Fibroblast of the conjunctiva (primary cell): ENCODE measurements at regions not wholly inside any gene's neighbourhood (a gene's known extent, or its start where the extent isn't known, plus 50 kb on each side); places are given as distances from the start of the nearest gene placed in this dataset.

ENCODE experiments used
- DNase-seq: peaks from one replicate; pipeline ENCODE4 v3.0.0-alpha.2; 2010; ENCODE audit warnings: low read depth

DNA sequence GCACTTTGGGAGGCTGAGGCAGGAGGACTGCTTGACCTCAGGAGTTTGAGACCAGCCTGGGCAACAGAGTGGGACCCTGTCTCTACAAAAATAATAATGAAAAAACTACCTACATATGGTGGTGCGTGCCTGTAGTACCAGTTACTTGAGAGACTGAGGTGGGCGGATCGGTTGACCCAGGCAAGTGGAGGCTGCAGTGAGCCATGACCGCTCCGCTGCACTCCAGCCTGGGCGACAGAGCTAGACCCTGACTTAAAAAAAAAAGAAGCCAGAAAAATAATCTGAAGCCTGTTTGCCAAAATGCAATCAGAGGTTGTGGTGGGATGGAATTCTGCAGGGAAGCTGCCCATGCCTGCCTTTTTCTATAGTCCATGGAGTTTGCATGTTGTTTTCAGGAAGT is 50.4 kb upstream of the GGTA1 start:
- no peak for DNase-seq

DNA sequence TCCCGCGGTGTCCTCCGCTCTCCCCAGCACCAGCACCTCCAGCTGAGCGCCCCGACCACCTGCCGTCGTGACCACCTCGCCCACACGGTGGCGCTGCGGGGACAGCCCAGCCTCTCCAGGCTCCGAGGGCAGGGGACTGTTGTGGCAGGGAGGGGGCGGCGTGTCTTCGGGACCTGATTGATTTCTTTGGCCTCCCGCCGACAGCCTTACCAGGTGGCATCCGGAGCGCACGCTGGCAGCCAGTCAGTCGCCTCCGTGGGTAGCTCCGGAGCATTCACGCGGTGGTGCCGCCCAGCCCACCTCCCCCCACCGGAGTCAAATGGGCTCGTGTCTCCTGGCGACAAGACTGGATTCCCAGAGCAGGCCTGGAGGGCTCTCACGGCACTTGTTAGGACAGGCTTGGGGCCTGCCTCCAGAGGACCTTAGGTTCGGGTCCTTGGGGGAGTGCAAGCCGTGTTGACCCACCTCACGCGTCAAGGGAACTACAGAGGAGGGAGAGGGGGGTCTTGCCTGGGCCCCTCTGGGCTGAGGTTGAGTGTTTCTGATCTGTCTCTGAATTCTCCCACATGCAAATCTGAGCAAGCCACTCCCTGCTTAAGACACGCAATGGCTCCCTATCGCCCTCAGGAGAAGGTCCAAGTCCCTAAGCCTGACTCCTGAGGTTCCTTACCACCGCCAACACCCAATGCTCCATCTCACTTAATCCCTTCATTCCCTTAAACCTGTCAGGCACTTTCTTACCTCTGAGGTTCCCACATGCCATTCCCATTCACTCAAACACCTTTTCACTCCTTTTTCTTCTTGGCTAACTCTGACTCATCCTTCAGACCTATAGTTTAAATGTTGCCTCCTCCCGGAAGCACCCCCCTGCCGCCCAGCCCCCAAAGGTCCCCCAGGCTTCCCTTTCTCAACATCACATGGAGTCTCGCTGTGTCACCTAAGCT is 51.2 kb upstream of the GGTA1 start:
- peak; percentile 33 for DNase-seq

DNA sequence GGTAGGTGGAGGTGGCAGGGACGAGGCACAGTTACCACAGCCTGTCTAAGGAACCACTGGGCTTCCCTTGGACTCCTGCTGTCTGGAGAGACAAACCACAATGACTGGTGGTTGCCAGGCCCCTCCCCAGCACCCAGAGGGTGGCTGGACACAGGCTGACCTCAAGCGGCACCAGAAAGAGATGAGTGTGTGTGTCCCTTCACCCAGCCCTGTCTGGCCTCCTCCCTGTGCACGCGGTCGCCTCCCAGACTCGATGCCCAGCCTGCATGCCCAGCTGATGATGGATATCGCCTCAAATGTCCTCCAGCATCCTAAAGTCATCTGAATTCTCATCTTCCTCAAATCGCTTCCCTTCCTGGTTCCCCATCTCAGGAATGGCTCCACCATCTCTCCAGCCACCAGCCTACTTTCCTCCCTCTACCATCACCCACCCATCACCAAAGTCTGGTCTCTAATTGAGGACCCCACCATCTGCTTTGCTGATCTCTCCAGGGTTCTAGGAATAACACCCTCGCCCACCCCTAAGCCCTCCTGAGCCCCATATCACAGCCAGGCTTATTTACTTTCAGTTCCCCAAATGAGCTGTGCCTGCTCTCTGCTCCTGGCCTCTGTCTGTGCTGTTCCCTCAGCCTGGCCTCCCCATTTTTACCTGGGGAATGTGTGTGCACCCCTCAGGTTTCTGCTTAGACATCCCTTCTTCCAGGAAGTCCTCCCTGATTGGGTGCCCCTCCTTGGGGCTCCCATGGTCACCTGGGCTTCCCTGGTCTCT is 52.5 kb upstream of the GGTA1 start:
- DNase-seq, result no peak

DNA sequence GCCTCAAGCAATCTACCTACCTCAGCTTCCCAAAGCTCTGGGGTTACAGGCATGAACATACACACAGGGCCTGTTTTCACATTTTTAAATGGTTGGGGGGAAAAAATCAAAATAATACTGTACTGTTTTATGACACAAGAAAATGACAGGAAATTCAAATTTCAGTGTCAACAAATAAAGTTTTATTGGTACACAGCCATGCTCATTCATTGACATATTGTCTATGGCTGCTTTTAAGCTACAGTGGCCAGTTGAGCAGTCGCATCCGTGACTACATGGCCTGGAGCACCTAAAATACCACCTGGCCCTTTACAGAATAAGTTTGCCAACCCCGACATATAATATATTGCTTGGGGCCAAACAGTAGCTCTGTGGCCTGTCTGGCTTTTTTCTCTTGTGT is 56.4 kb upstream of the GGTA1 start:
- no peak for DNase-seq

DNA sequence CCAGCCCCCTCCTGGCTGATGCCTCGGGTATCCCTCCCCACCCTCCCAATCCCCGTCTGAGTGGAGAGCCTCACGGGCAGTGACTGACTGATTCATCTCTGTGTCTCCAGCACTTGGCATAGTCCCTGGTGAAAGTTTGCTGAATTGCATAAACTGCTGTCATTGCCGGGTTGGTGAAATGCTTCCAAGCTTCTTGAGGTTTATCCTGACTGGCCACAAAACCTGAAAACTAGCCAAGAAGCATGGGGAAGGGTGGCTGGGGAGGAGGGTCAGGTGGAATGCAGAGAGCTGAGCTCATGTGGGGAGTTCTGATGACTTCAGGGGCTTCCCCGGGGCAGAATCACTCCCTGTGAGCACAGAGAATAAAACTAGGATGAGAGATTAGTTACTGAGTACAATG is 56.9 kb upstream of the GGTA1 start:
- DNase-seq, result peak; percentile 87

DNA sequence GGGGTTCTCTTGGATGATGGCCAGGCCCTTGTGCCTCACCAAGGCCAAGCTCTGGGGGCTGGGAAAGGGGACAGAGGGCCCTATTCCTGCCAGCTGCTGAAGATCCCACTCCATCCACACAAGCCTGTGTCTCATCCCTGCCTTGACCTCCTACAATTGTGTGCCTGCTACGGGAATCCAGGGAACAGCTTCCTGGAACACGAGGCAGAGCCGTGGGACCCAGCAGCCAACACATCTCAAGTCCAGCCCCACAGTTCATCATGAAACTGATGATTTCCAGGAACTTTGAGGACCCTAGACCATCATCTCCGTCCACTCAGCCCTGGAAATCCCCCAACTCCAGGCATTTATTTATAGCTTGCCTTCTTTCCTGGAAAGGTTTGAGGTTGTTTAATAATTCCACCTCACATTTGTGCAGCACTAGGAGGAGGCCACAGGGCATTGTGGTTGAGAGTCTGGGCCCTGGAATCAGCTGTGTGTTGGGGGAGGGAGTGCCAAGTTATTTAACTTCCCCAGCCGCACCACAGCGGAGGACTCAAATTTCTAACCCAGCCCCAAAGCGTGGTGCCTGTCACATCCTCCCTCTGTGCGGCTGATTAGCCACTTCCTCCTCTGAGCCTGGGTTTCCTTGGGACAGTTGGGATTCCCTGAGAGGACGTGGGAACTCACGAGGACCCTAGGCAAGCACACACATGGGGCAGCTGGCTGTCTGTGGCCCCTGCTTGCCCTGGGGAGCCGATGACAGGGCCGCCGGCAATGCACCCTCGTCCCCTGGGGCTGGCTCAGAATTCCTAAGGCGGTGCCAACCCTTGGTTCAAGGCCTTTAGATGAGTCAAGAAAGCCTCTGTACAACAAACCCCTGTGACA is 58.2 kb upstream of the GGTA1 start:
- peak; percentile 30 for DNase-seq

DNA sequence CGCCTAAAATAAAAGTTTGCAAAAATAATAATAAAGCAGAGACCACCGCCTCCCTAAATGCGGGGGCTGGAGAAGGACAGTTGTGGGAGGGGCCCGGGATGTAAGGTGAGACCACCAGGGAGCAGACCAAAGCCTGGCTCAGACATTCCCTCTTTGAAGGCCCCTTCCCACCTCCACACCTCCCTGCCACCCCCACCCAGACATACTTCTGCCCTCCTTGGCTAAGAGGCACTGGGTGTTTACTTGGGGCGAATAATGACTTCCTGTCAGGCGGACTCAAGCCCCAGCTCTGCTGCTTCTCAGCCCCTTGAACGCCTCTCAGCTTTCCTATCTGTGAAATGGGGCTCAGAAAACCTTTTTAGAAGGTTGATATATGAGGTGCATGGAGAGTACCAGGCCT is 58.8 kb upstream of the GGTA1 start:
- DNase-seq, result no peak

DNA sequence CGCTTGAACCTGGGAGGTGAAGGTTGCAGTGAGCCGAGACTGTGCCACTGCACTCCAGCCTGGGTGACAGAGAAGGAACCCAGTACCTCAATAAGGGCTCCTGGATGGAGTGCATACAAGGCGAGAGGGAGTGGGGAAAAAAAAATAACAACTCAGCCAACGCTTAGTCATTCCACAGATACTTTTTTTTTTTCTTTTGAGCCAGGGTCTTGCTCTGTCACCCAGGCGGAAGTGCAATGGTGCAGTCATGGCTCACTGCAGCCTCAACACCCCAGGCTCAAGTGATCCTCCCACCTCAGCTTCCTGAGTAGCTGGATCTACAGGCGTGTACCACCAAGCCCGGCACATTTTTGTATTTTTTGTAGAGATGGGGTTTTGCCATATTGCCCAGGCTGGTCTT is 59.5 kb upstream of the GGTA1 start:
- no peak for DNase-seq

DNA sequence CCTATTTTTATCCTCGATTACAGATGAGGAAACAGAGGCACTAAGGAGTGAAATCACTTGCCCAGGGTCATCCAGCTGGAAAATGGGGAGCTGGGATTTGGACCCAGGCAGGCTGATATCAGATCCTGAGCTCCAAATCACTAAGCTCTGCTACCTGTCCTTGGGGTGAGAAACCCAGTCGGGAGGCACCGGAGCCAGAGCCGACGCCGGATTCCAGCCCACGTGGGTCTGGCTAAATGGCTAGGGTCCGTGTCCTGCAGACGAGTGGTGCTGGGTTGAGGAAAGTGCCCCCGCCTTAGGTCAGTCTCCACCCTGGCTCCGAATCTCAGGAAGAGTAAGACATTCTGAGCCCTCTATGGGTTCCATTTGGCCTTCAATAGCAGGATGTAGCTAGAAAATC is 61.3 kb upstream of the GGTA1 start:
- no peak for DNase-seq

DNA sequence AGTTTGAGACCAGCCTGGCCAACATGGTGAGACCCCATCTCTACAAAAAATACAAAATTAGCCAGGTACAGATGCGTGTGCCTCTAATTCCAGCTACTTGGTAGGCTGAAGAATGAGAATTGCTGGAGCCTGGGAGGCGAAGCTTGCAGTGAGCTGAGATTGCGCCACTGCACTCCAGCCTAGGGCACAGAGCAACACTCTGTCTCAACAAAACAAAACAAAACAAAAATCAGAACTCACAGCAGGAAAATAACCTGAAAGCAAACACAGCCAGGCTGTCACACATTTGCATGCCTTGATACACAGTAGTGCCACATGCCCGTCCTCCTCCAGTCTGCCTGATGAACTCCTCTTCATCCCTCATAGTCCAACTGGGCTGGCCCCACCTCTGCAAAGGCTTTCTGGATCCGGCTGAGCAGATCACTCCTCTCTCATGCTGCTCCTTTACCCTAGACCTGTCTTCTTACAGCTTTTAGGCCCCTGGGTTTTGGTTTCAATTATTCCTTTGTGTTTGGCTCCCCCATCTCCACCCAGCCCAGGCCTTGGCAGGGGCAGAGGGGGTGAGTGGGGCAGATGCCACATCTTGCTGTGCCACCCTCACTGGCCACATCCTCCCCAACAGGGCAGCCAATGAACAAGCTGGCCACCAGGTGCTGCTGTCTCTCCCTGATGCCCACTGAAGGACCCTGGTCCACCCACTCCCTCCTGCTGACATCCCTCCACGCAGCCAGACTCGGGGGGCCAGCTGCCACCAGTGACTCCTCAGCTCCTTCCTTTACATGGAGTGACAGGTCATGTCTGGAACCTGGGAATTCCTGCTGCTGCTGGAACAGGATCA is 62.0 kb upstream of the GGTA1 start:
- DNase-seq, result no peak

DNA sequence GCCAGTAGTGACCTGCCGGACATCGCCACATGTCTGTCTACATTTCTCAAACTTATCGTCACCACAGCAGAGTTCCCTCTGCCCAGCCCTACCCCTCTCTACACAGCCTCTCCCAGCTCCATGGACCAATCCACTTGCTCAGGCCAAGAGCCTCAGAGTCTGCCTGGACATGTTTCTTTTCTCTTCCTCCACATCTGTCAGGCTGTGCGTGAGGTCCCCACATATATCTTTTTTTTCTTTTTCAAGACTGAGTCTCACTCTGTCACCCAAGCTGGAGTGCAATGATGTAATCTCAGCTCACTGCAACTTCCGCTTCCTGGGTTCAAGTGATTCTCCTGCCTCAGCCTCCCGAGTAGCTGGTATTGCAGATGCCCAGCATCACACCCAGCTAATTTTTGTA is 62.7 kb upstream of the GGTA1 start:
- no peak for DNase-seq

DNA sequence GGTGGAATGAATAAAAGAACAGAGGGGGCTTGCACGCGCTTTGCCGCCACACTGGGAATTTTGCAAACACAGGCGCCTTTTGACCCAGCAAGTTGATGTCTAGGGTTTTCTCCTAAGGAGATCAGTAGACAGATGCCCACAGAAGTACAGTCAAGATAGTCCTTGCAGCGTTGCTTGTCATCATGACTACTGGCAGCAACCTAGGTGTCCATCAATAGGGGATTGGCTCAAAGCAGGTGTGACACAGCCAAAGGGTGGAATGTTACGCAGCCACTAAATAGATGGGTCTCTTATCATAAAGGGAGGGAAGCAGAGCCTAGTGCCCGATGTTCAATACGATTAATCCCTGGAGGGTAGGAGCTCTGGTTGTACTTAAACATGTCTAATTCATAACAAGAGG is 63.8 kb upstream of the GGTA1 start:
- DNase-seq, result no peak

DNA sequence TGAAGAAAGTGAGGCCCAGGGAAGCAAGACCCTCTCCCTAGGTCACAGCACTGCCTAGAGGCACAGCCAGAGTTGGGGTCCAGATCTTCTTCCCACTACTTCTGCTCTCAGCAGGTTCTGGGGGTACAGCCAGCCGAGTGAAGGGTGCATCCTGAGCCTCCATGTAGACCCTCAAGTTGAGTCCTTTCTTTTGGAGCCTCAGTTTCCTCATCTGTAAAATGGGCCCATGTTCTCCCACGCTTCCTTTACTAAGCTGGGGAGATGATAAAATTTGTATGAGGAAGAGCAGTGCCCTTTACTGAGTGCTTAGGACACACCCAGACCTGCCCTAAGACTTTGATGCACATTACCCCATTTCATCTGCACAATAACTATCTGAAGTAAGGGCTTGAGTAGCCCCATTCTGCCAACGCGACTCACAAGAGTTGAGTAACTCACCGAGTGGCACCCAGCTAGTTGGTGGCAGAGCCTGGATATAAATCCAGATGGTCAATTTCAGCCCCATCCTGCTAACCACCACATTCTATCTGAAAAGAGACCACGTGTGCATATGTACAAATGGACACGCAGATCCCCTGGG is 64.3 kb upstream of the GGTA1 start:
- DNase-seq, result no peak

DNA sequence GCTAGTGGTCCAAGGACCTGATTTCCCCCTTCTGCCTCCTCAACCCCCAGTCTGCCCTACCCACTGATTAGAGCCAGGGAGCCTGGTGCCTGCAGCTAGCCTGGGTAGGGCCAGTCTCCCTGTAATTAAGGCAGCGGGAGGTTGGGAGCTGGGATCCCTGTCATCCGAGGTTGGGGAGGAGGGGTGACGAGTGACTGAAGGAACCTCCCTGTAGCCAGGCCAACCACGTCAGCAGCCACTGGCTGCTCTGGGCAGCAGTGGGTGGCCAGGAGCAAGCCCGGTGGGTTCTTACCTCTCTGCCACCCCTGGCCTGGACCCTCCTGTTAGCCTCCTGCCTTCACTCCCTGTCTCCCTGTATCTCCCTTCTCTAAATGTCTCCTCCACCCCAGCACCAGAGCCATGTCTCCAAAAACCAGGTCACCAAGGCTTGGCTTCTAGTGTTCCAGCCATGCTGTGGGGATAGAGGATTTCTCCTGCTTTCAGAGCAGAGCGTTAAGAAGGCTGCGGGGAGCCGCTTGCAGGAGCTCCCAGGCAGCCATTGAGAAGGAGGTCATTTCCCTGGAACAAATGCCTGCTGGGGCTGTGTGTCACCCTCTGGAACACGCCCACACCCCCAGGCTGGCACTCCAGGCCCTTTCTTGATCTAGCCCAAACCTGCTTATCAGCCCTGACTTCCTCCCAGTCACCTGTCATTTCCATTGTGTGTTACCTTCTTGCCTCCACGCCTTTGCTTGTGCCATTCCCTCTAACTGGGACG is 65.0 kb upstream of the GGTA1 start:
- DNase-seq, result no peak

DNA sequence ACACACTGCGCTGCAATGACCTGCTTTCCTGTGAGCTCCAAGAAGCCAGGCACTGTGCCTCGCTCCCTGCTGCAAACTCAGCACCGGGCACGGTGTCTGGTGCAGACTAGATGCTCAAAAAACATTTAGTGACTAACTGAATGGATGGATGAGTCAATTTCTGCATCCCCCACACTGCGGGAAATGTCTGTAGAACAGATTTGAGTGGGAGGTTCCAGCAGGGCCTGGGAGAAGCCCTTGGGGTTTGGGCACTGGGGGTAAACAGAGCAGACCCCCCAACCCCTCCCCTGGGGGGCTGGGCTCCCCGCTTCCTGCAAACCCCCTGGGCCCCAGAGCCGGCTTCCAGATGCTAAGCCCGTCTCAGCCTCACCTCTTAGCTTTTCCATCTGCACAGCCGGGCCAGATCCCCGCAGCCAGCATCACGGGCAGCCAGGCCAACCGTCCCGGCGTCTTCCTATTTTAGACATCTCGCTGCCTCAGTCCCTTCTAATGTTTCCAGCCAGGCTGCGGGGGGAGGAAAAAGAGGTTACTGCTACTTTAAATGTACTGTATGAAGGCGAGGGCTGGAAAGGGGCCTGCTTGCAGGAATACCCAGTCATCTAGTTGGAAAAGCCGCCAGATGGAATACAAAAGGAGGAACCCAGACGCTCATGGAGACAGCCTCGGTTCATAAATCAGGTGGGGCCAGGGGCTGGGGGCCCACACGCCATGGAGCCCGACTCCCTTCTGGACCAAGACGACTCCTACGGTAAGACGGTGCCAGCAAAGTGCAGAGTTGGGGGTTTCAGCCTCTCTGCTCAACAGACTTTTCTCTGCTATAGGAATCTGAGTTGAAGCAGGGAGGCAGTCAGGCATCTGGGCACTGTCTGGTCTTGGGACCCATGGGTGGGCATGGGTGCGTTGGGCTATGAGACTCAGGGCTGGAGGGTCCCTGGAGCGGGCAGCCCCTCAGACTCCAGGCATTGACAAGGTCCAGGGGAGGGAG is 67.1 kb upstream of the GGTA1 start:
- DNase-seq, result no peak

DNA sequence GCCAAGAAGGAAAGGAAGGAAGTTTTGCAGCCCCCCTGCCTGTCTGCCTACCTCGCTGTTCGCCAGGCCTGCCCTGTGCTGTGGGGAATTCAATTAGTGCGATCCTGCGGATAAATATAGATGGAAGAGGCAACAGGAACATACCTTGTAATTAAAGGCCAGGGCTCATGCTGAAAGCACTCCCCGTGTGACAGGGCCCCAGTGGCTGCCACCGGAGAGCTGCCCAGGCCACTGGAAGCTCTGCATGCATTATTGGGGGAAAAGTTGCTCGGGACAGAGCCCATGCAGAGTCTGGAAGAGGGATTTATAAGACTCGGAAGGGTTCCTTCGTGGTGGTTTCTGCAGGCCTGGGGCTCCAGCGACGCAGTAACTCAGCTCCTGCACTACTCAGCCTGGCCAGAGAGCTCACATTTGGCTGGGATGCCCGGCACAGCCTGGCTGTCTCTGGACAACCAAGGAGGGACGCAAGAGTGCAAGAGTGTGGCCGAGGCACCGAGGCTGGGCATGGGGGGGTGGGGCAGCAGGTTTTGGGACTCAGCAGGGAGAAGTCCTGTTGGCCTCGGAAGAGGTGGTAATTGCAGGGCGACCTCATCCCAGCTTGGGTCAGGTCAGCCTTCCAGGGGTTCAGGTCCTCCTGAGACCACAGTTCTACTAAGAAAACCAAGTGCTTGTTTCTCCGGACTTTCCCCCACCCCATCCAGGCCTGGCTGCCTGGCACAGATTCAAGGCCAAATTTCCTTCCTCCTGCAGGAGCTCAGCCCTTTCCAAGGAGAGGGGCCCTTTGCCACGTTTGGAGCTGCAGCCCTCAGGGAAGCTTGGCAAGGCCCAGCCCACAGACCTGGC is 68.1 kb upstream of the GGTA1 start:
- DNase-seq, result no peak

DNA sequence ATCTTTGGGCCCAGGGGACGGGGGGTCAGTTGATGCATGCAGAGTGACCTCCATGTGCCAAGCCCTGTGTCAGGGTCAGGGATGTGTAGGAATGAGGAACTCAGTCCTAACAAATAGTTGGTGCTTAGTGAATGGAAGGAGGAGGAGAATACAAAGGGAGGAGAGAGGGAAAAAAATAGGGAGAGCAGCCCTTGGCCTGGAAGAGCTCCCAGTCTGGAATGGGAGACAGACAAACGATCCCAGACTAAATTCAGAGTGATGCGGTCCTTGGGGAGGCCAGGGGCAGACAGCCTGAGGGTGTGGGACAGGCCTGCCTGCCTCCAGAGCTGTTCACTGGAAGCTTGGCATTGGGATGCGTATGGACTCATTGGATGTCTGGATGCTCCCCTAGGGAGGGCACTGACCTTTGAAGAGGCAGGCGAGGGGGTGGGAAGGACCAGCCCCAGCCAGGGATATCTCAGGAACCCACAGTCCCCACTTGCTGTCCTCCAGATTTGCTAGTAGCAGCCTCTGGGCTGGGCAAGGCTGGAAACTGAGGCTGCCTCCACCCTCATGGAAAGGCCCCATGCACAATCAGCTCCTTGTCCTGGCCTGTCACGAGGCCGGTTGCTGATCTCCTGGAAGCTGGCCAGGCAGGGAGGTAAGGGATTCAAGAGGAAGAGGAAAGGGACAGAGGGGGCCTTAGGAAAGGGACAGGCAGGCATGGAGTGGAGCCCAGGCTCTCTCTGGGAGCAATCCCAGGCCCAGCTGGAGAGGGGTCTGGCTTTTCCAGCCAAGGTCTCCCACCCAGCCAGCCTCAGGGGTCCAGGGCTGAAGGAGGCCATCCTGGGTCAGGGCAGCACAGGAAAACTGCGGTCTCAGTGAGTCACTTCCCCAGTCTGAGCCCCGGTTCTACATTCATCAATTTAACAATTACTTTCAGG is 69.0 kb upstream of the GGTA1 start:
- DNase-seq, result no peak
